ENCODE measurements at regions not wholly inside any gene's neighbourhood (a gene's known extent, or its start where the extent isn't known, plus 50 kb on each side); places are given as distances from the start of the nearest gene placed in this dataset.

DNA sequence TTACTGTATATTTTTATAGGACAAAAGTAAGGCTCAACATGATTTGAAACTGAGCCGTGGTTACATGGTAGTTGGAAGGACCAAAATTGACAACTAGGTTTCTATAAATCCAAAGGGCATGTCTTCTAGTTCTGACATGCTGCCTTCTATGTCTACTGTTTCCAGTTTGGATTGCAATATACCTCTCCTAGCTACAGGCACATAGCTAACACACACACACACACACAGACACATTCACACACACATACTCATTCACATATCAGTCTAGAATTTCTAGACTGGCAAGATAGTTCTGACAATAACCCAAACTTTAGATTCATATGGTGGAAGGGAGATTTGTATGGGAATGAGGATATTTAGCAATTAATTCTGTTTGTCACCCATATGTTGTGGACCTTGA is 544.8 kb upstream of the CAMK1G start:
- Histone ChIP-seq H3K27me3 (ENCODE audit: insufficient read depth, low read length) (no peaks in the 10 kb centered on the region), H3K4me1 (ENCODE audit: insufficient read depth, low read length) (no peaks in the 10 kb centered on the region), H3K36me3 (ENCODE audit: insufficient read depth, low read length) (no peaks in the 10 kb centered on the region), H3K9me3 (ENCODE audit: low read length) (no peaks in the 10 kb centered on the region), H2AFZ (ENCODE audit: low read depth, low read length) (no peak overlapping the region), H3K4me3 (ENCODE audit: low read length) (no peak overlapping the region)

DNA sequence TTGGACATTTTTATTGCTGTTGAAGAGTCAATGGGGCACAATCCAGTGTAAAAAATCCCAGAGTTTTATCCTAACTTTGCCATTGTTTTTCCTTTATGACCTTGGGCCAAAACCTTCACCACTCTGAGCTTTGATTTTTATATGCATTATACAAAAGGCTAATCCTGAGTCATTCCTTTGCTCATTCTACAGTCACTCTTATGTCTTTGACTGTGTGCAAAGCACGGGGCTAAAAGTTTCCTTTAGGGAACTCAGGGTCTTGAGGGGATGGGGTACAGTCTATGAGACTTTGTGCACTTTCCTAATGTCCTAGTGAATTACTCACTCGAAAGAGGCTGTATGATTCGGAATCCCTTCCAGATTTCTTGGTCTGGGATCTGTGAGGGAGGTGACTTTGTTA is 543.2 kb upstream of the CAMK1G start:
- Histone ChIP-seq H3K36me3 (ENCODE audit: insufficient read depth, low read length) (no peaks in the 10 kb centered on the region), H2AFZ (ENCODE audit: low read depth, low read length) (no peak overlapping the region)

DNA sequence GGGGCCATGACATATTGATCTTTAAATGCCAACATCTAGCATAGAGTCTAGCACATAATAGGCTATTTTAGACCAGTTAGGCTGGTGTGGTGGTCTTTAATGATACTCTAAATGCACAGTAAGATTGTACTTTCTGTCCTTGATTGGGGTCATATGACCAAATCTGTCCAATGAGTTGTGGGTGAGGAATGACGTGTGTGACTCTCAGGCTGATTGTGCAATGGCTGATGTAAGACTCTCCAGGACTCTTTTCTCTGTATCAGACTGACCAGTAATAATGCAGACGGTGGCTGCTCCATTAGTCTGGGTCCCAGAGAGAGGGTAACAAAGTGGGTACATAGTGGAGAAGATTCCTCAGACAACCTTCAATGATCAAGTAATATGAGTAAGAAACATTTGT is 541.6 kb upstream of the CAMK1G start:
- no peaks in the 10 kb centered on the region for H3K4me1 ChIP-seq (ENCODE audit: insufficient read depth, low read length)
- H3K4me3 ChIP-seq (ENCODE audit: low read length) = no peak overlapping the region
- no peaks in the 10 kb centered on the region for H3K36me3 ChIP-seq (ENCODE audit: insufficient read depth, low read length)
- H3K9me3 ChIP-seq (ENCODE audit: low read length) = no peaks in the 10 kb centered on the region
- H3K27me3 ChIP-seq (ENCODE audit: insufficient read depth, low read length) = no peaks in the 10 kb centered on the region
- no peak overlapping the region for H2AFZ ChIP-seq (ENCODE audit: low read depth, low read length)

More for the DNA sequence above, 543.2 kb upstream of the CAMK1G start:
- Histone ChIP-seq H3K4me1 (ENCODE audit: insufficient read depth, low read length) (no peaks in the 10 kb centered on the region), H3K27me3 (ENCODE audit: insufficient read depth, low read length) (no peaks in the 10 kb centered on the region), H3K9me3 (ENCODE audit: low read length) (no peaks in the 10 kb centered on the region), H3K4me3 (ENCODE audit: low read length) (no peak overlapping the region)

DNA sequence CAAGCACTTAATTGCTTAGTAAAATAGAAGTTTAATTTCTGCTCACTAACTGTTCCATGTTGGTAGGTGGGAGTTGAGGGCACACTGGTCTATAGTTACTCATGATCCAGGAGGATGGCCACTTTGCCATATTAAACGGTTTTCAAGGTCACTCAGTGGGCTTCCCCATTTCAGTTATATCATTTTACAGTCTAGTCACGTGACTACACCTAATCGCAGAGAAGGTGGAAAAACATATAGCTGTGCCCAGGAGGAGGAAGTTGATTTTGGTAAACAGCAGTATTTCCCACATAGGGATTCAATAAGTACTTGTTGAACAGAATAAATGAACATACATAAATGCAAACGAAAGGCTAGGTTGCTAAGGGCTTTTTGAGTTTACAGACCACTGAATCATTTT is 541.1 kb upstream of the CAMK1G start:
- Histone ChIP-seq H3K4me3 (ENCODE audit: low read length) (no peak overlapping the region), H3K4me1 (ENCODE audit: insufficient read depth, low read length) (no peaks in the 10 kb centered on the region), H2AFZ (ENCODE audit: low read depth, low read length) (no peak overlapping the region), H3K36me3 (ENCODE audit: insufficient read depth, low read length) (no peaks in the 10 kb centered on the region), H3K27me3 (ENCODE audit: insufficient read depth, low read length) (no peaks in the 10 kb centered on the region), H3K9me3 (ENCODE audit: low read length) (no peaks in the 10 kb centered on the region)

DNA sequence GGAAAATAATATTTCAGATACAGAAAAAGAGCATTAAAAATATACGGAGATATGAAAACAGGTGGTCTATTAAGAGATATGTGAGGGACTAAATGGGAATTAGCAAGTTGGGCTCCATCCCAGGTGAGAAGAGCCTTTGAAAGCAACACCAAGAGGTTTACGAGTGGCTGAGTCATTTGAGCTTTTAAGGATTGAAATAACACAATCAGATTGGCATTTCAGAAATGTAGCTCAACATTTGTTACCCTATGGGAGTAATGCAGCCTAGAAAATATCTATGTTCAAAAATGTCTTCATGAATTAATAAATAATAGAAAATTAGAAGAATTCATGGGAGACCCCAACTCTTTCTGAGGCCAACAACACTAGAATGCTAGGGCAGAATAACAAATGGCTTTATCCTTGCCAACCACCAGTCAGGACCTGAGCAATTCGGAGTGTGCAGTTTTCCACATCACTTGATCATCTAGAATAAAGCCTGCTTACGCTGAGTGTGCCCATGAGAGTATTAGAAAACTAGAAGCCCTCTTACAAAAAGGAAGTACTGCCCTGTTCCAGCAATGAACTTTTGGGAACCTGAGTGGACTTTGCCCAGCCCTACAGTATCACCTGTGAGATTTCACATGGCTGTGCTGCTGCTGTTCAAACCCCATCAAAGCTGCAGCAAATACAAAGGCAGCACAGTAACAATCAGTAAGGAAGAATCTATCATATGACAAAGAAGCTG is 538.0 kb upstream of the CAMK1G start:
- Histone ChIP-seq H3K27me3 (ENCODE audit: insufficient read depth, low read length) (no peaks in the 10 kb centered on the region), H3K9me3 (ENCODE audit: low read length) (no peaks in the 10 kb centered on the region), H3K4me1 (ENCODE audit: insufficient read depth, low read length) (no peaks in the 10 kb centered on the region), H3K4me3 (ENCODE audit: low read length) (no peak overlapping the region), H3K36me3 (ENCODE audit: insufficient read depth, low read length) (no peaks in the 10 kb centered on the region), H2AFZ (ENCODE audit: low read depth, low read length) (no peak overlapping the region)

DNA sequence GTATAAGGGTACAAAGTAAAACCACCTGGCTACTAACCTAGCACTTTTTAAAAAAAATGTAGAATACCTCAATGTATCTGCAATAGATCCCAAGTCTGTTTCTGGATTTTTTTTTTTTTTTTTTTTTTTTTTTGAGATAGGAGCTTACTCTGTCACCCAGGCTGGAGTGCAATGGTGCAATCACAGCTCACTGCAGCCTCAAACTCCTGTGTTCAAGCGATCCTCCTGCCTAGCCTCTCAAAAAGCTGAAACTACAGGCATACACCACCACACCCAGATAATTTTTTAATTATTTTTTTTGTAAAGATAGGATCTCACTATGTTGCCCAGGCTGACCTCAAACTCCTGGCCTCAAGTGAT is 537.5 kb upstream of the CAMK1G start:
- Histone ChIP-seq H3K36me3 (ENCODE audit: insufficient read depth, low read length) (no peaks in the 10 kb centered on the region), H3K4me3 (ENCODE audit: low read length) (no peak overlapping the region), H3K9me3 (ENCODE audit: low read length) (no peaks in the 10 kb centered on the region)

DNA sequence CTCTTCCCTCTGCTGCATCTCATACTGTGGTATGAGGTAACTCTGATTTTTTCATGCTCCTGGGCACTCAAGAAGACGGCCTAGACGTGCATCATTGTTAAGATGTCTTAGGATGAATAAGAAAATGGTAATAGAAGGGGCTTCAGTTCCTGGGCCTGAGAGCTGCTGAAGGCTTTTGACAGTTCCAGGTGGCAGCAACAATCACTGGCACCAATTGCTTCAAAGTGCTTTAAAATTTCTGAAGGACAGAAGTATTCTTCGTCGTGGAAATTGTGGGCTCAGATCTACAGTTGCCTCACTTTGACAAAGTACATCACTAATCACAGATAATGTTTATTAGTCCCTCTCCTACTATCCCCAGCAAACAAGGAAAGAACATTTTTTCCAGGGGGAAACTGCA is 536.6 kb upstream of the CAMK1G start:
- H2AFZ ChIP-seq (ENCODE audit: low read depth, low read length) = no peak overlapping the region
- H3K9me3 ChIP-seq (ENCODE audit: low read length) = no peaks in the 10 kb centered on the region
- no peaks in the 10 kb centered on the region for H3K36me3 ChIP-seq (ENCODE audit: insufficient read depth, low read length)
- no peaks in the 10 kb centered on the region for H3K27me3 ChIP-seq (ENCODE audit: insufficient read depth, low read length)
- no peak overlapping the region for H3K4me3 ChIP-seq (ENCODE audit: low read length)
- no peaks in the 10 kb centered on the region for H3K4me1 ChIP-seq (ENCODE audit: insufficient read depth, low read length)

More for the DNA sequence above, 537.5 kb upstream of the CAMK1G start:
- Histone ChIP-seq H2AFZ (ENCODE audit: low read depth, low read length) (no peak overlapping the region), H3K27me3 (ENCODE audit: insufficient read depth, low read length) (no peaks in the 10 kb centered on the region), H3K4me1 (ENCODE audit: insufficient read depth, low read length) (no peaks in the 10 kb centered on the region)

DNA sequence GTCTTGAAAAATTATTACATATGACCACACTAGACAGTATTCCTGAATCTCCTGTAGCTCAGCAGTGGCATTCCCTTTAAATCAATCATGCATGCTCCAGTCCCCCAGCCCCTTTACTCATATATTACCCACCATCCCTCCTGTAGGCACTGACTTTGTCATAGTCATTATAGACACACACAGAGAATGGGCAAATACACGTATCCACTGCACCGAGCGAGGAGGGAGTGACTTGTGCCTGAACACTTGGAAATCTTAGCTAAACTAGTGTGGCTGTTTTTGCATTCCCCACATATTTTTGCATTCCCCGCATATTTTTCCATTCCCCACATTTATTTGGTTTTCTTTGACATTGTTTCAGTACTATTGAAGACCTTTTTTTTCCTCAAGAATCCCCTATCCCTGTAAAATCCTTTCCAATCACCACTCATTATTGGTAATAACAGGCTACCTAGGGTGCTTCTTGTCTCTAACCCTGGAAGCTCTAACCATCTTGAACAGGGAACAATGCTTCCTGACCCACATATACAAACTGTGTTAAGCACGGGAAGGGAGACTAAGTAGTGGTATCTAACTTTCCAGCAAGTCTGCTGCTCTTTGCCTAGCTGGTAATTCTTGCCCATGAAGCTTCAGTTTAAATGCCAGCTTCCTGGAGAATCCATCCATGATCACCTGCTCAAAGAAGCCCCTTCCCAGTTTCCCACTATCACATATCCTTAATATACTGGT is 534.4 kb upstream of the CAMK1G start:
- H3K9me3 ChIP-seq (ENCODE audit: low read length) = no peaks in the 10 kb centered on the region
- no peak overlapping the region for H3K4me3 ChIP-seq (ENCODE audit: low read length)
- no peaks in the 10 kb centered on the region for H3K4me1 ChIP-seq (ENCODE audit: insufficient read depth, low read length)
- no peaks in the 10 kb centered on the region for H3K27me3 ChIP-seq (ENCODE audit: insufficient read depth, low read length)
- no peak overlapping the region for H2AFZ ChIP-seq (ENCODE audit: low read depth, low read length)
- no peaks in the 10 kb centered on the region for H3K36me3 ChIP-seq (ENCODE audit: insufficient read depth, low read length)

DNA sequence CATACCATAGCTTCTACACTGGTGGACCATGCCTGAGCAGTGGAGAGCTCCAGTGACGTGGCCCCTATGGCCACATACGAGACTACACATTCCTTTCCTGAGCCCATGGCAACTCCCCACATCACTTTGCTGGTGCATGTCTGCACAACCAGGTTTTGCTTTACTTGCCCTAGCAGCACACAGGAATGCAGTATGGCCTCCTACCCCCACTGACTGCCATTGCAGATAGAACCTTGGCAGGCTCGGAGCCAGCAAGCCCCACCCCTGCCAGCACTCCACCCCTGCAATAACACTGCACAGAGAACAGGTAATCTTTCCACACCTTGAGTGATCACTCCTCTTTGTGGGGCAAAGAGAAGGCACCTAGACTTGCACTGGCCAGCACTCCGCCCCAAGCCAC is 531.9 kb upstream of the CAMK1G start:
- no peaks in the 10 kb centered on the region for H3K4me1 ChIP-seq (ENCODE audit: insufficient read depth, low read length)
- no peak overlapping the region for H3K4me3 ChIP-seq (ENCODE audit: low read length)
- no peak overlapping the region for H2AFZ ChIP-seq (ENCODE audit: low read depth, low read length)
- H3K27me3 ChIP-seq (ENCODE audit: insufficient read depth, low read length) = no peaks in the 10 kb centered on the region
- no peaks in the 10 kb centered on the region for H3K36me3 ChIP-seq (ENCODE audit: insufficient read depth, low read length)
- no peaks in the 10 kb centered on the region for H3K9me3 ChIP-seq (ENCODE audit: low read length)

DNA sequence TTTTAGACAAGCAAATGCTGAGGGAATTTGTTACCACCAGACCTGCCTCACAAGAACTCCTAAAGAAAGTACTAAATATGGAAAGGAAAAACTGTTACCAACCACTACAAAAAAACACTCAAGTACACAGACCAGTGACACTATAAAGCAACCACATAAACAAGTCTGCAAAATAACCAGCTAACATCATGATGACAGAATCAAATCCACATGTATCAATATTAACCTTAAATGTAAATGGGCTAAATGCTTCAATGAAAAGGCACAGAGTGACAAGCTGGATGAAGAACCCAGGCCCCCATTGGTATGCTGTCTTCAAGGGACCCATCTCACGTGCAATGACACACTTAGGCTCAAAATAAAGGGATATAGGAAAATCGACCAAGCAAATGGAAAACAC is 529.9 kb upstream of the CAMK1G start:
- no peak overlapping the region for H3K4me3 ChIP-seq (ENCODE audit: low read length)
- H3K36me3 ChIP-seq (ENCODE audit: insufficient read depth, low read length) = no peaks in the 10 kb centered on the region
- no peaks in the 10 kb centered on the region for H3K27me3 ChIP-seq (ENCODE audit: insufficient read depth, low read length)
- H2AFZ ChIP-seq (ENCODE audit: low read depth, low read length) = no peak overlapping the region
- H3K4me1 ChIP-seq (ENCODE audit: insufficient read depth, low read length) = no peaks in the 10 kb centered on the region
- no peaks in the 10 kb centered on the region for H3K9me3 ChIP-seq (ENCODE audit: low read length)

DNA sequence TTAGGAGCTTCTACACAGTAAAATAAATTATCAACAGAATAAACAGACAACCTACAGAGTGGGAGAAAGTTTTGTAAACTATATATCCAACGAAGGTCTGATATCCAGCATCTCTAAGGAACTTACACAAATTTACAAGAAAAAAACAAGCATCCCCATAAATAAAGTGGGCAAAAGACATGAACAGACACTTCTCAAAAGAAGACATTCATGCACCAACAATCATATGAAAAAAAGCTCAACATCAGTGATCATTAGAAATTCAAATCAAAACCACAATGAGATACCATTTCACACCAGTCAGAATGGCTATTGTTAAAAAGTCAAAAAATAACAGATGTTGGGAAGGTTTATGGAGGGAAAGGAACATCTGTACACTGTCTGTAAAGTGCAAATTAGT is 526.4 kb upstream of the CAMK1G start:
- no peaks in the 10 kb centered on the region for H3K4me1 ChIP-seq (ENCODE audit: insufficient read depth, low read length)
- no peaks in the 10 kb centered on the region for H3K36me3 ChIP-seq (ENCODE audit: insufficient read depth, low read length)
- H3K4me3 ChIP-seq (ENCODE audit: low read length) = no peak overlapping the region
- H3K27me3 ChIP-seq (ENCODE audit: insufficient read depth, low read length) = no peaks in the 10 kb centered on the region
- no peak overlapping the region for H2AFZ ChIP-seq (ENCODE audit: low read depth, low read length)
- H3K9me3 ChIP-seq (ENCODE audit: low read length) = no peaks in the 10 kb centered on the region

DNA sequence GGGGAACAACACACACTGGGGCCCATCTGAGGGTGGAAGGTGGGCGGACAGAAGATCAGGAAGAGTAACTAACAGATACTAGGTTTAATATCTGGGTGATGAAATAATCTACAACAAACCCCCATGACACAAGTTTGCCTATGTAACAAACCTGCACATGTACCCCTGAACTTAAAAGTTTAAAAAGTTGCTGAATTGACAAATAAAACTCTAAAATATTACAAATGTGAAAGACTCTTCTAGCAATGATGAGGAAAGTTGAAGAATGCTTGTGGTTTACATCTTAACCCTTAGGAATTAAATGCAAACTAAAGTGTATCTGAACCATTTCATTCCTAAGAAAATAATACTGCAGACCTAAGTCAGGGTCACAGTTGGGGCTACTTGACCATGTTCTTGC is 525.6 kb upstream of the CAMK1G start:
- no peaks in the 10 kb centered on the region for H3K9me3 ChIP-seq (ENCODE audit: low read length)
- no peaks in the 10 kb centered on the region for H3K4me1 ChIP-seq (ENCODE audit: insufficient read depth, low read length)
- no peaks in the 10 kb centered on the region for H3K27me3 ChIP-seq (ENCODE audit: insufficient read depth, low read length)
- no peak overlapping the region for H2AFZ ChIP-seq (ENCODE audit: low read depth, low read length)
- H3K4me3 ChIP-seq (ENCODE audit: low read length) = no peak overlapping the region
- no peaks in the 10 kb centered on the region for H3K36me3 ChIP-seq (ENCODE audit: insufficient read depth, low read length)

DNA sequence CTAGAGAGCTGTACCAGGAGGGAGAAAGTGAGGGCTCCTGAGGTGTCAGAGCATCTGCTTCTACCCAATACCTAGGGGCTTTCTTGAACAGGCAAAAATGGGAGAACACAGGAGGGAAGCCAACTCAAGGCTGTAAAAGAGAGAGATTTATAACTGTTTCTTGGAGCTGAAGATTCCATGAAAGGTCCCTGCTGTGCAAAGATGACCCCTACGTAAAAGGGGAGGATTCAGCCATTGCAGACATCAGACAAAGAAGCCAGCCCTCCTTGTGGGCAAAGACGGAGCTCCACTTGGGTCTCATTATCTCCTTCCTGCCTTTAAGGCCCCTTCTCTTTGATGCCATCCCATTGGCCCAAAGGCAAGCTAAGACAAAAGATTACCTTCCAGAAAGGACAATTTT is 524.1 kb upstream of the CAMK1G start:
- Histone ChIP-seq H3K9me3 (ENCODE audit: low read length) (no peaks in the 10 kb centered on the region), H3K4me3 (ENCODE audit: low read length) (no peak overlapping the region), H3K4me1 (ENCODE audit: insufficient read depth, low read length) (no peaks in the 10 kb centered on the region), H3K36me3 (ENCODE audit: insufficient read depth, low read length) (no peaks in the 10 kb centered on the region), H3K27me3 (ENCODE audit: insufficient read depth, low read length) (no peaks in the 10 kb centered on the region), H2AFZ (ENCODE audit: low read depth, low read length) (no peak overlapping the region)

DNA sequence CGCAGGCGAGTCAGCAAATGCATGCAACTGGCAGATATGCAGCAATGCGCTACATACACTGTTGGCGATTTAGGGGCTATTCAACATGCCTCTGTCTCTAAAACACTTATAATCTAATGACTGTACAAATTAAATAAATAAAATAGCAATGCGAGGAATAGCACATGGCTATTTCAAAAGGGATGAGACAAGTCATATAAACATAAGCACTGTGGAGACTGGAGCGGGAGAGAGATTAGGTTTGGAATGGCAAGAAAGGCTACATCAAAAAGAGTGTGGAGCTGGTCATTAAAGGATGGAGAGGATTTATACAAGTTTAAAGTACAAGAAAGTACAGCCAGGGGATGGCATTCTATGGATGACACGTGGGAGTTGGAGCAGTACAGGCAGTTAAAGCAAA is 523.5 kb upstream of the CAMK1G start:
- H2AFZ ChIP-seq (ENCODE audit: low read depth, low read length) = no peak overlapping the region
- H3K36me3 ChIP-seq (ENCODE audit: insufficient read depth, low read length) = no peaks in the 10 kb centered on the region
- H3K27me3 ChIP-seq (ENCODE audit: insufficient read depth, low read length) = no peaks in the 10 kb centered on the region
- no peaks in the 10 kb centered on the region for H3K9me3 ChIP-seq (ENCODE audit: low read length)
- H3K4me1 ChIP-seq (ENCODE audit: insufficient read depth, low read length) = no peaks in the 10 kb centered on the region
- H3K4me3 ChIP-seq (ENCODE audit: low read length) = no peak overlapping the region
